ENCODE measurements at regions not wholly inside any gene's neighbourhood (a gene's known extent, or its start where the extent isn't known, plus 50 kb on each side); places are given as distances from the start of the nearest gene placed in this dataset.
"Not testable (repeated sequence)": the region's sequence is repeated elsewhere in the genome, so short reads cannot be mapped to it uniquely, and the experiment has no call there.

DNA sequence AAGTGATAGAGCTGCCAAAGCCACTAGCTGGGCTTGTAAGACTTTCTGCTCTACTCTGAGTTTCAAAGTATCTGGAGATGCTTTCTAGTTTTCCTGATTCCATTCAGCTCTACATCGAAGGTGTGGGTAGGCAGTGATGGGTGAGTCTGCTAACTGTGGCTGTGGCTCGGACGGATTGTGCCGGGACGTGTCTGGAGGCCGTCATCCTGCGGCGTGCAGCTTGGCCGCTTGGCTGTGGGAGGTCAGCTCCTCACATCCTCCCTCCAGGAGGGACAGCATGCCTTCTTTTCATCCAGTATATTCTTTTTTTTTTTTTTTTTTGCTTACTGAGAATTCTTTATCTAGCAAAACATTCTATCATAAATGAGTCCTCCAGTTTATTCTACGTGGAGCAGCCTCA is 77.9 kb upstream of the AADAT start:
- no peak for DNase-seq
- ATAC-seq, result no peak

DNA sequence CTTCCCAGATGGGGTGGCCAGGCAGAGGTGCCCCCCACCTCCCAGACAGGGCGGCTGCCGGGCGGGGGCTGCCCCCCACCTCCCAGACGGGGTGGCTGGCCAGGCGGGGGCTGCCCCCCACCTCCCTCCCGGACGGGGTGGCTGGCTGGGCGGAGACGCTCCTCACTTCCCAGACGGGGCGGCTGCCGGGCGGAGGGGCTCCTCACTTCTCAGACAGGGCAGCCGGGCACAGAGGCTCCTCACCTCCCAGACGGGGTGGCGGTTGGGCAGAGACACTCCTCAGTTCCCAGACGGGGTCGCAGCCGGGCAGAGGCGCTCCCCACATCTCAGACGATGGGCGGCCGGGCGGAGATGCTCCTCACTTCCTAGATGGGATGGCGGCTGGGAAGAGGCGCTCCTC is 76.4 kb upstream of the AADAT start:
- ATAC-seq, DNase-seq: not testable (repeated sequence)

DNA sequence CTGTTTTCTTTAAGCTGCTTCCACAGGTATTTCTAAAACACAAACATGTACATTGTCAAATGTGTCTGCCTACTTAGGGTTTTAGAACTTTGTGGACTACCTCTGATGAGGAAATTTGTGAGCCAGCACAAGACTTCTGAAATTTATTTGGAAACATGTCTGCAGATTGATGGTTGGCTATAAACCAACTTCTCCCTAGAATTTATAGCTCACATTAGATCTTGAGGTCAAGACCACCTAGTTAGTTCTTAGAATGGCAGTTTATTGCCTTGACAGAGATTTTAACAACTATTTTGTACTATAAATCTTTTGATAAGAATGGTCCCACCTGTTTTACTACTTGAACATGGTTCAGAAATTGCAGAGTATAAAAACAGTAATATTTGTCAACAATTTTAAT is 72.7 kb upstream of the AADAT start:
- DNase-seq, result no peak

DNA sequence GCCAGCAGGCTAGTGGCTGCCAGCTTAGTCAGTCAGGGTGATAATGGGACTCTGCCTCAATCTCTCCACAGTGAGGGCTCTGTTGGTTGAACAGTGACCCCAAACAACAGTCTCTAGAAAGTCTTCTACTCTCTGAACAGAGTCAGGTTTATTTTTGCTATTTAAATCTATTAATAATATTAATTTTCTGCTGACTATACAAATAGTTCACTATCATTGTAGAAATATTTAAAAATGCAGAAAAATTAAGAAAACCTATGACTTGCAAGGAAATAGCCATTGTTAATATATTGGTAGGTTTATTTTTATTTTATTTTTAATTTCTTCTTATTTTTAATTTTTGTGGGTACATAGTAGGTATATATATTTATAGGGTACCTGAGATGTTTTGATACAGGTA is 67.9 kb upstream of the AADAT start:
- no peak for ATAC-seq
- no peak for DNase-seq

More for the DNA sequence above, 72.7 kb upstream of the AADAT start:
- ATAC-seq, result no peak

DNA sequence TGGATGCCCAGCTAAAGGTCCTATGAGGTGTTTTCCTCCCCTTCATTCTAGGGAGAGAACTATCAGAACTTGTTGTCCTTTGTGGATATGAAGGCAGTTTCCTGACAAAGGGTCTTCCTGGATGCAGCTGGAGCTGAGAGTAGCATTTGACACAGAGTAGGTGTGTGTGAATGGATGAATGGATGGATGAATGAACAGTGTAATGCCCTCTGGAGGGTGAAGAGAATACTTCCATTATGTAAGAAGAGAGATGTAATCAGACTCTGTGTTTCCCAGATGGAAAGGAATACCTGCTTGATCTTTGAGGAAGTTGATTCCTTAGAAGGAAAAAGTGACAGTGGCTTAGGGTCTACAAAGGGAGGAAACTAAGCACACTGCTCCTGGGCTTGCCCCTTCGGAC is 55.4 kb upstream of the AADAT start:
- ATAC-seq (no peak), DNase-seq (no peak)

DNA sequence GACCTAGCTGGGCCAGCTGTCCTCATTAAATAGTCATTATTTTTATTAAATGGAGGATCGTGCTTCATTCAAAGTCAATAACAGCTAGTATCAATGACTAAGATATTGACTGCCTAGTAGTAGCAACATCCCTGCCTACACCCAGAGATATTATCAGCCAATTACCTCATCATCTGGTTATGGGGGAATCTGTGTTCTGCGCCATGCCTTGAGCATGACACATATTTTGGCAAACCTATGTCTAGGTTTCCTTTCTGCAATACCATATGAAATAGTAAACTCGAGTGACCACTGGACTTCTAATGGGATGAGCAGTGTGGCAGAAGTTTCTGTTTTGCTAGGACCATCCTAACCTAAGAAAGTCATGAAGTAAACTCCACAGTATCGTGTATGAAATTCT is 50.0 kb upstream of the AADAT start:
- DNase-seq (no peak), ATAC-seq (no peak)

Data from stimulated activated naive CD8-positive, alpha-beta T cell treated with anti-CD3 and anti-CD28 coated beads, Interleukin-15, Interleukin-2, amounts not matched to agents 100 U/mL and 50 U/mL, for 24 hours (primary cell).